ENCODE measurements at regions not wholly inside any gene's neighbourhood (a gene's known extent, or its start where the extent isn't known, plus 50 kb on each side); places are given as distances from the start of the nearest gene placed in this dataset.

- ATAC-seq (no peak), DNase-seq (ENCODE audit: low spot score) (no peak)
- intact Hi-C loops (cut with DNase I) = loop anchor here (10.0 kb wide), 1 partner anchor 307 kb away; the partner anchor contains the start of gene GSE1
These were observed 195.5 kb upstream of the CIBAR2 start for GRCh38 chr16:85307552-85308364.

- ATAC-seq = no peak
- no peak for DNase-seq (ENCODE audit: low spot score)
- intact Hi-C loops (cut with DNase I) = loop anchor here (10.0 kb wide), 1 partner anchor 306 kb away; the partner anchor contains the start of gene GSE1
These were observed 196.6 kb upstream of the CIBAR2 start for GRCh38 chr16:85308611-85309540.

- intact Hi-C loops (cut with DNase I) = loop anchor here (10.0 kb wide), 1 partner anchor 305 kb away; the partner anchor contains the start of gene GSE1
- DNase-seq (ENCODE audit: low spot score) = peak; percentile 86
- ATAC-seq = peak; percentile 73
These were observed 197.7 kb upstream of the CIBAR2 start for GRCh38 chr16:85309656-85310587.

GRCh38 chr16:85310868-85311585 is 198.8 kb upstream of the CIBAR2 start:
- ATAC-seq = no peak
- intact Hi-C loops (cut with DNase I) = no loop called here
- no peak for DNase-seq (ENCODE audit: low spot score)

- intact Hi-C loops (cut with DNase I) = no loop called here
- no peak for ATAC-seq
These were observed 199.5 kb upstream of the CIBAR2 start for GRCh38 chr16:85311741-85312140.

GRCh38 chr16:85312174-85312573 is 199.9 kb upstream of the CIBAR2 start:
- intact Hi-C loops (cut with DNase I) = no loop called here
- no peak for ATAC-seq
- no peak for DNase-seq (ENCODE audit: low spot score)

More at GRCh38 chr16:85311741-85312140, 199.5 kb upstream of the CIBAR2 start:
- no peak for DNase-seq (ENCODE audit: low spot score)

- intact Hi-C loops (cut with DNase I) = no loop called here
- no peak for DNase-seq (ENCODE audit: low spot score)
These were observed 200.6 kb upstream of the CIBAR2 start for GRCh38 chr16:85312642-85313525.

GRCh38 chr16:85313526-85314301 is 201.4 kb upstream of the CIBAR2 start:
- peak; percentile 64 for ATAC-seq

More at GRCh38 chr16:85312642-85313525, 200.6 kb upstream of the CIBAR2 start:
- ATAC-seq = peak; percentile 36

GRCh38 chr16:85314512-85314971 is 202.3 kb upstream of the CIBAR2 start:
- ATAC-seq (no peak), DNase-seq (ENCODE audit: low spot score) (no peak)
- intact Hi-C loops (cut with DNase I) = no loop called here

More at GRCh38 chr16:85313526-85314301, 201.4 kb upstream of the CIBAR2 start:
- intact Hi-C loops (cut with DNase I) = no loop called here
- peak; percentile 76 for DNase-seq (ENCODE audit: low spot score)

- ATAC-seq = no peak
- DNase-seq (ENCODE audit: low spot score) = no peak
- intact Hi-C loops (cut with DNase I) = no loop called here
These were observed 203.6 kb upstream of the CIBAR2 start for GRCh38 chr16:85315866-85316265.

GRCh38 chr16:85316321-85316919 is 204.1 kb upstream of the CIBAR2 start:
- intact Hi-C loops (cut with DNase I) = no loop called here
- DNase-seq (ENCODE audit: low spot score) = peak; percentile 75

GRCh38 chr16:85316944-85317343 is 204.7 kb upstream of the CIBAR2 start:
- DNase-seq (ENCODE audit: low spot score) = no peak
- intact Hi-C loops (cut with DNase I) = no loop called here
- no peak for ATAC-seq

More at GRCh38 chr16:85316321-85316919, 204.1 kb upstream of the CIBAR2 start:
- peak; percentile 53 for ATAC-seq

- intact Hi-C loops (cut with DNase I) = no loop called here
- DNase-seq (ENCODE audit: low spot score) (no peak), ATAC-seq (no peak)
These were observed 205.4 kb upstream of the CIBAR2 start for GRCh38 chr16:85317704-85318103.

- ATAC-seq (no peak), DNase-seq (ENCODE audit: low spot score) (no peak)
- intact Hi-C loops (cut with DNase I) = no loop called here
These were observed 207.1 kb upstream of the CIBAR2 start for GRCh38 chr16:85319208-85319983.

- intact Hi-C loops (cut with DNase I) = no loop called here
- DNase-seq (ENCODE audit: low spot score) (no peak), ATAC-seq (no peak)
These were observed 207.7 kb upstream of the CIBAR2 start for GRCh38 chr16:85319984-85320440.
